NCI-H345 (cell line): ENCODE measurements at regions not wholly inside any gene's neighbourhood (a gene's known extent, or its start where the extent isn't known, plus 50 kb on each side); places are given as distances from the start of the nearest gene placed in this dataset.

Source experiments
- DNase-seq: peaks from one replicate; lab custom pipeline; 2025; lab: John Stamatoyannopoulos, UW

DNA sequence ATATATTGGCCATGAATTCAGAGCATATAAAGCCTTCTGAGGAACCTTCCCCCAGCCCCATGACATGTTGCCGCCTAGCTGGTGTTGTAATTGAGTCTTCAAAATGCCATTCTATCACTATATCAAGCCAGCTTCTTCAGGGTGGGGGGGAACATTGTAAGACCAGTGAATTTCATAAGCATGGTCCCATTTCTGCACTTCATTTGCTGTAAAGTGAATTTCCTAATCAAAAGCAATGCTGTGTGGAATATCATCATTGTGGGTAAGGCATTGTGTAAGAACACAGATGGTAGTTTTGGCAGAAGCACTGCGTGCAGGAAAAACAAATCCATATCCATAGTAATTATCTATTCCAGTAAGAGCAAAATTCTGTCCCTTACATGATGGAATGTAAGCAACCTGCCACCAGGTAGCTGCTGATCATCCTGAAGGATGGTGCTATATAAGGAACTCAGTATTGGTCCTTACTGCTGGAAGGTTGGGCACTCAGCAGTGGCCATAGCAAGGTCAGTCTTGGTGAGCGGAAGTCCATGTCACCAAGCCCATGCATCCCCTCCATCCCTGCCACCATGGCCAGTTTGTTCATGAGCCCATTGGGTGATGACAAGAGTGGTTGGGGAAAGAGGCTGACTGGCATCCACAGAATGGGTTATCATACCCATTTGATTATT lies 159.4 kb downstream of the COPS8 start:
- no peak for DNase-seq

DNA sequence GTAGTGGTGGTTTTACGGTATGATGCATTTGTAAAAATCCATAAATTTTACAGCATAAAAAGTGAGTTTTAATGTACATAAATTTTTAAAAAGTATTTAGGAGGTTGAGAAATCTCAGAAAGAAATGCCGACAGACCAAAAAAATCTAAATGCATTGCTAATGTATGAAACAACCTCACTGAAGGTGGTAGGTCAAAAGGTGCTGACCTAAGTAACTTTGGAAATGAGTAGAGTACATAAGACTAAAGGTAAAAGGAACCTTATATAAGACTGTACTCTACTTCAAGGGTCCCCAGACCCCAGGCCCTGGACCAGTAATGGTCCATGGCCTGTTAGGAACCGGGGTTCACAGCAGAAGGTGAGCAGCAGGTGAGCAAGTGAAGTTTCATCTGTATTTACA lies 163.4 kb downstream of the COL6A3 start:
- no peak for DNase-seq

DNA sequence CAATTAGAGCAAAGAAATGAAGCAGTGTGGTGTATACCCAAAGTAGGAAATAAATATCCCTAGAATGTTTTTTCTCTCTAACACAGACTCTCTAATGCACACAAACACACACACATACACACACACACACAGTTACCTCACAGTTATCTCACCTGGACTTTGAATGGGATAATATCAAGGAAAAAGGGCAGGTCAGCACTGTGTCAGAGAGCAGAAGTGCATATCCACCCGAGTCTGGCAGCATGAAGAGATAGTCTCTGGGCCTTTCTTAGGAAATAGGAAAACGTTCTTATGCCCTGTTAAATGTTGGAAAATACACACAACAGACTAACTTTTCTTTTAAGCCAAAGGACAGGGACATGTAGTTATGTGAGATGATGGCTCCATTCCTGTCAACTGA lies 162.0 kb downstream of the COL6A3 start:
- DNase-seq: no peak

GRCh38 chr2:237253046-237253702 lies 160.8 kb downstream of the COL6A3 start:
- no peak for DNase-seq

DNA sequence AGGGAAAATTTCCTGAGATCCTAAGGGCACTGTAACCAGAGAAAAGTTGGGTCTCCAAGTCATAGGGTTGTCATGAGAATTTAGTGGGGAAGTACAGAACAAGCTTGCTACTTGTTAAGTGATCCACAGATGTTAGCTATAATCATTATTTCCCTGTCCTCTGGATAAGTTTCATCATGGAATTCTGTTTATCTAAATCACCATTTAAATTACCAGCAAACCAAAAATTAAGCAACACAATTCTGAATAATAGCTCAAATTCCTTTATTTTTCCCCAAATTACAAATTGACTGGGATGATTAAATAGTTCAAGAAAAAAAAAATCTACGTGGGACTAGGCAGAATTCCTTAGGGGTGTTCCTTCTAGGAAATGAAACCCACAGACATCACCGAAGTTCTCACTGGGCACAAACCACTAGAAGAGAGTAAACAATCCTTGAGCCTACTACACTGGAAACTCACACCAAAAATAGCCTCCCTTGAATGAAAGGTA lies 159.5 kb downstream of the COL6A3 start:
- no peak for DNase-seq

DNA sequence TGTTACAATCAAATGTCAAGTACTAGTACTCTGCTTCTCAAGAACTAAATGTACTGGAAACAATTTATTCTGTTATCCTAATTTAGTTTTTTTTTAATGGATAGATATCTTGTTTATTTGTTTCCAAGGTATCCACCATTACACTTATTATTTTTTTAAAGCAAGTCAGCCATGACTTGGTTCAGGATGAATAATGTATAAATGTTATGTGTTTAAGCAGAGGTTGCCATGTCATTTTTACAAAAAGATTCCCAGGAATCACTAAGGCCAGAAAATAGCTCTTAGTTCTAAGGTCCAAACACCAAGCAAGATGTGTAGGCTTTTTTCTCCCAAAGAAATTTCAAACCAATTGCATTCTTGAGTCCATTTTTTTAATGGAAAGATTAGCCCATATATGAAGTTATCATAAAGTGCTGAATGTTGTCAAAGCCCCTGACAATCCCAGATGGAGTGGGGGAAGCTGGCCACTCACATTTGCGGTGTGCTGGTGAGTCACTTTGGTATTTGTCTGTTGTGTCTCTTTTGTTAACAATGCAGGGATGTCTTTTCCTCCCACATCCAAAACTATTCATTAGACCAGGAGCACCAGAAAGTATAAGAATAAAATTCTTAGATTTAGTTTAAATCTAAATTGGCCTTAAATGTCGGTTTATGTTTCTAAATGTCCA lies 158.9 kb downstream of the COL6A3 start:
- no peak for DNase-seq

DNA sequence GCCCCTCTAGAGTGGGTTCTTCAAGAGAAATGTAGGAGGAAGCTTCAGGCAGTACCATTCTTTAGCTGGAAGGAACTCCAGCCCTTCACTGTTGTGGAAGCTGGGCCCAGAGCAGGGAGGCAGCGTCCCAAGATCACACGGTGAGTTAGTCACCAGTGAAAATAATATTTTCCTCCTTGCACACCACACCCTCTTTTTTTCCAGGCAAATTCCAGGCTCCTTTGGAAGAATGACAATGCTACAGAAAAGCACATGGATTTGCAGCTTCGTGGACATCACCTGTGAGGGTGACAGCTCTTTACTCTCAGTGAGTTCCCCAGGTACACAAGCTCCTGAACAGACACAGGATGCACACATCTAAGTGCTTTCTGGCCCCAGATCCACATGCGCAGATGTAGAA lies 157.1 kb downstream of the COL6A3 start:
- DNase-seq: no peak

DNA sequence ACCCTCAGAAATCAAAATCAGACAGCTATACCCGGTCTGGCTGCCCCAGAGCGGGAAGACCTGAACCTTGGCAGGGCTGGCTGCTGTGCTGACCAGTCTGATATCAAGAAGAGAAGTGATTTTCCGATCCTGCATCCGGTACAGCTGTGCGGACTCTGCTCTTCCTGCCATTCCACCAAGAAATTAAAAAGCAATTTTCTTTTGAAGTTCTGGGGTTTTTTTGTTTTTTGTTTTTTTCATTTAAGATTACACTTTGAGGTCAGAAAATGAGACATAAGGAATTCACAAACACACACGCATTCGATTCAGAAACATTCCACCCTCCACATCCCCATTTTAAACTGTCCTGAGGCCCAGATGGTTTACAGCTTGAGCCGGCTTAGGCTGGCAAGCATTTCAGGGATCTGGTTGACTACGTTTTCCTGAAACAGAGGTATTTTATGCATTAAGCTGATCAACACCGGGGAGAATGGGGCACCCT lies 156.5 kb downstream of the COL6A3 start:
- no peak for DNase-seq

DNA sequence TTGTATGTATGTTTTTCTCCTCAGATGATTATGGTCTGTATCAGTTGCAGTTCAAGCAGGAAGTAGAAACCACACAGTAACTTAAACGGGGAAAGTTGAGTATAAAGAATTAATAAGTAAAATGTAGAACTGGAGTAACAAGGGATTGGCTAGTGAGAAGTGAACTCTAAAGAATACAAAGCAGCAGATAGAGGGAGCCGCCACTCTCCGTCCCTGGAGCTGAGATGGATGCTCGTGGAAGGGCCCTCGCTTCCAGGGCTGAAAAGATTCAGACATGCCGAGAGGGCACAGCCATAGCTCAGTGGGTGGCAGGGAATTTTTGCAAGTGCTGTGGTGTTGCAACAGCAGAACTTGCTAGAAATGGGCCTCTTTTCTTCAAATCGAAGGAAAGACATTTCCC lies 155.8 kb downstream of the COL6A3 start:
- DNase-seq: no peak

DNA sequence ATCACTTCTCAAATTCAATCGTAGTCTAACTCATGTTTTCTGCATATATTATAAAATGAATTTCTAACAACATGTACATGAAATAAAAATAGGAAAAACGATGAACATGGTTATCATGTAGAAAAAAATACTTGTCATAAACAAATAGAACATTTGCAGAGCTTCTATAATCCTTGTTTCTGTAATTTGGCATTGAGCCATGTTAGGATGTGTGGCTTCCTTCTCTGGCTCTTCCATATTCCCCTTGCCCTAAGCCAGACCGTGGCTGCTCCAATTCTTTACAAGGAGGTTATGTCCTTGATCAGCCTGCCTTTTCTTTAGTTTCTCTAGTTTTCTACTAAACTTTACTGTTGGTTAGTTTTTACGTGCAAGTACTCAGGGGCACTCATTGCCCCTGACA lies 155.3 kb downstream of the COL6A3 start:
- DNase-seq: no peak

DNA sequence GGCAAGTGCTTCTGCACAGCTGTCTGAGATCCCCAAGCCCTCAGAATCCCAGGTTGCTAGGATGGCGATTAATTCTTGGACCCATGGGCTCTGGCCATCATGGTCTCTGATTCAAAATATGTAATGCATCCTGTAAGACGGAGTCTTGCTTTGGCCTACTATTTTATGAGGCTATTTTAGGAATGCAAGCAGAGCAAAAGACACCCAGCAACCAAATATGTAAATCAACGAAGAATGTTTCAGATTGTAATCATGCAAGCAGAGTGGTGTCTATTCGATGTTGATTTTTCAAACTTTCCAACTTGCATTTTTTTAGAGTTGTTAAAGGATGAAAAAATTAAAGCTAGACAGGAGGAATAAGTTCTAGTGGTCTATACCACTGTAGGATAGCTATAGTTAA lies 154.8 kb downstream of the COL6A3 start:
- no peak for DNase-seq

DNA sequence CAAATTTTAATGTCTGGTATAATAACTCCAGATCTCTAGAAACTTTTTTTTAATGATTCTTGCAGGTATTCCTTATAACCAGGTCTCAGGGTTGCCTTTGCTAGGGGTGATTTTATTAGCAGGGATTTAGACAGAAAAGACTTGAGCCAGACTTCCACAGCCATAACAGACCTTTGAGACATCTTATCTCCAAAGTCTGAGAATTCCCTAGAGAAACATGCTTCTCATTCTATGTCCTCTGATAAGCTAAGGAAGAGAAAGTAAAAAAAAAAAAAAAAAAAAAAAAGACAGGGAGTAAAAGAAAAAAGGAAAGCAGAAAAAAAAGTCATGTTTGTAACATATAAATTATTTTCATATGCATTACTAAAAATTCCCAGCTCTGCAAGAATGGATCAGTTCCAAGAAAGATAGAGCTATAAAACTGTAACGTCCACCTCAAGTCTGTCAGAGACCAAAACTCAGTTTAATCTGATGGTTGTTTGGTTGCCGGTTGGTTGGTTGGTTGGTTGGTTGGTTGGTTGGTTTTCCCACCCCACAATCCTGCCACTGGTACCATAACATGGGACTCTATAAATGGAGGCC lies 153.8 kb downstream of the COL6A3 start:
- no peak for DNase-seq

- no peak for DNase-seq
Measured at GRCh38 chr2:237260686-237261085, 153.3 kb downstream of the COL6A3 start.

GRCh38 chr2:237261327-237261726 lies 152.6 kb downstream of the COL6A3 start:
- DNase-seq: no peak

GRCh38 chr2:237262838-237263771 lies 150.9 kb downstream of the COL6A3 start:
- no peak for DNase-seq

GRCh38 chr2:237264480-237265219 lies 149.3 kb downstream of the COL6A3 start:
- no peak for DNase-seq

DNA sequence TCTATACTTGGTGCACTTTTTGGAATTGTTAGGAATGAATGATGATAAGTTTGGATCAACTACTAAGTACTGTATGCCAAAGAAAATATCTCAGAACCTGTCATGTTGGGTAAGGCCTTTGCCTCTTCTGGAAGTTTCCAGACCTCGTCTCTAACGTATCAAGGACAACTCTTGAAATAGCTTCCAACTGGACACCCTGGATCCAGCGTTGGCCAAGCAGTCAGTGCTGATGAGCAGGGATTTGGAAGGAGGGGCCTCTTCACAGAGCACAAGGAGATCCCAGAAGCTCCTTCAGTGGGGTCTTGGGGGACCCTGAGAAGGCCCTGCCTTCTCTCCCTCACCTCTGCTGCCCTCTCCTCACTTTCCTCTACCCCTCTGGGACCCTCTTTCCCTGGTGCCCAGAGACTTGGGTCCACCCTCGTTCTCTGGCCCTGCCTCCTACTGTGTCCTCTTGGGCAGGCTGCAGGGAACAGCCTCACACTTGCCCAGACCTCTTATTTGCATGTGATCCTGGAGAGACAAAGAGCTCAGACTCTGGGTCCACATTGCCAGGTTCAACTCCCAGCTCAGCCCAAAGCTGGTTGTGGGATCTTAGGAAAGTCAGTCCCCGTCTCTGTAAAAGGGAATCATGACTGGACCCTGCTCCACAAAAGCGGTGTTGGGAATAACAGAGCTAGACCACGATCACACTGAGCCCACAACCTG lies 145.8 kb downstream of the COL6A3 start:
- no peak for DNase-seq

DNA sequence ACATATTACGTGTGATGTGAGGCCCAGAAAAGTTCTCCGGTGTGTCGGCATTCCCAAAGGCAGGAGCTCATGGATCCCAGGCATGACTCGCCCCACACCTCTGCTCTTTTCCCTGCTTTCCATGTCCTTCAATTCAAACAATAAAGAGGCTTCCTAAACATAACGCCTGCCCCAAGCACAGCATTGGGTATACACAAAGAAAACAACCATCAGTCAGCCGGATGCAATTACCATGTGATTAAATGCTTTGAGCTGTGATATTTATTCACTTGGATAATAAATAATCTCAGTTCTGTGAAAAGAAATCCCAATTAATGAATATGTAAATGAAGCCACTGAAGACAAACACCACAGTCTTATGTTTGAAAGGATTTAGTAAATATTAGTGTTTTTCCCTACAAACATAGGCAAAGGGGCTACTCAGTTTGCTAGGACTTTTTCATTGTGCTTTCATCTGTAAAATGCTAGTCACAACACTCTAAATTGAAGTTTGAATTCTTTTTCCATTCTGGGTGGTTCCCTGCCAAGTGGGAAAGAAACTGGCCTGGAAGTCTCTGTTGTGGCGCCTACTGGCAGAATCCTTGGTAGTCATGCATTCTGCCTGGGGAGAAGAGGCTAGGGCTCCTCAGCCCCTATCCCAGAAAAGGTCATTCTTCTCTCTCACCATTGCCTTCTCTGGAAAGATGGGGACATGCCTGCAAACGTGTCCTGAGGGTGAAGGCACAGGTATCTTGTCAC lies 144.7 kb downstream of the COL6A3 start:
- no peak for DNase-seq

DNA sequence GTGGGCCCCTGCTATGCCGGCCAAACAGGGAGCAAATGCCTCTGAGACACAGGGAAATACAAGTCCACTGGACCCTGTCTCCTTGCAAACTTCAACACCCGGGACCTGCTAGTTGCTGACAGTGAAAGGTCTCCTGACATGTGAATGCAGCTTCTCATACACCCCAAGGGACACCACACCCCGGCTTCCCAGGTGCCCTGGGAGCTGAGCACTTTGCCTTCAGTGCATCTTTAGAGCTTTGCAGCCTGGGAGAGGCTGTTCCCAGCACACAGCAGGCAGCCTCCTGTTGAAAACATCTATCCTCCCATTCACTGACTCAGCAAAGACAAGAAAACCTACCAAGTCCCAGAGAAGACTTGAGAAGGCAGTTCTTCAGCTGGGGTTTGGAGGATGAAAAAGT lies 143.4 kb downstream of the COL6A3 start:
- no peak for DNase-seq
